ENCODE measurements at regions not wholly inside any gene's neighbourhood (a gene's known extent, or its start where the extent isn't known, plus 50 kb on each side); places are given as distances from the start of the nearest gene placed in this dataset.

- TF ChIP-seq ZSCAN23 (tag by site-specific recombination; IDR thresholded peaks at IDR 0.05) (no peak), ZNF624 (tag by site-specific recombination; IDR thresholded peaks at IDR 0.05) (no peak), ZBTB44 (tag by site-specific recombination; IDR thresholded peaks at IDR 0.05) (no peak)
Measured at GRCh38 chr20:12722091-12722490, 286.7 kb upstream of the SPTLC3 start (continued).

- Histone ChIP-seq H3K9me3 (ENCODE audit: control insufficient read depth, insufficient read depth, low read depth, low read length) (no peaks in the 10 kb centered on the region), H3K4me1 (ENCODE audit: control insufficient read depth, insufficient read depth, low read length) (no peaks in the 10 kb centered on the region), H3K36me3 (ENCODE audit: control insufficient read depth in 2 of 2, insufficient read depth in 1 of 2, low read length in 2 of 2) (no peaks in the 10 kb centered on the region), H3K4me3 (ENCODE audit: low read depth, low read length) (no peak overlapping the region), H3K27ac (ENCODE audit: extremely low read depth, low read depth, low read length) (no peak overlapping the region)
- no peak for TF ChIP-seq ZNF600 (tag by site-specific recombination; IDR thresholded peaks at IDR 0.05)
- TF ChIP-seq PATZ1 (tag by site-specific recombination; IDR thresholded peaks at IDR 0.05), result no peak
- TF ChIP-seq KLF16 (tag by site-specific recombination; IDR thresholded peaks at IDR 0.05), result no peak
- TF ChIP-seq ZNF18 (tag by site-specific recombination; IDR thresholded peaks at IDR 0.05), result no peak
- TF ChIP-seq ZFP41 (tag by site-specific recombination; IDR thresholded peaks at IDR 0.05; ENCODE audit: borderline replicate concordance), result no peak
- ChIA-PET CTCF (no interaction called here), POLR2A (no interaction called here)
Measured at GRCh38 chr20:12723811-12724210, 285.0 kb upstream of the SPTLC3 start.

- no peak overlapping the region for H3K27ac ChIP-seq (ENCODE audit: extremely low read depth, low read depth, low read length)
- CTCF ChIA-PET, result interaction anchor here (0.5 to 0.7 kb wide), 2 partner anchors 27 to 1380 kb away, joined by 3 to 4 read pairs; no protein-coding TSS in a partner anchor
- H3K36me3 ChIP-seq (ENCODE audit: control insufficient read depth in 2 of 2, insufficient read depth in 1 of 2, low read length in 2 of 2), result no peaks in the 10 kb centered on the region
- H3K4me1 ChIP-seq (ENCODE audit: control insufficient read depth, insufficient read depth, low read length), result no peaks in the 10 kb centered on the region
- no peak for TF ChIP-seq TCF7L2 (IDR thresholded peaks at IDR 0.05; ENCODE audit: borderline replicate concordance, low read depth, low read length)
- TF ChIP-seq ZNF37A (tag by site-specific recombination; IDR thresholded peaks at IDR 0.05), result no peak
- TF ChIP-seq, protein P1, sequence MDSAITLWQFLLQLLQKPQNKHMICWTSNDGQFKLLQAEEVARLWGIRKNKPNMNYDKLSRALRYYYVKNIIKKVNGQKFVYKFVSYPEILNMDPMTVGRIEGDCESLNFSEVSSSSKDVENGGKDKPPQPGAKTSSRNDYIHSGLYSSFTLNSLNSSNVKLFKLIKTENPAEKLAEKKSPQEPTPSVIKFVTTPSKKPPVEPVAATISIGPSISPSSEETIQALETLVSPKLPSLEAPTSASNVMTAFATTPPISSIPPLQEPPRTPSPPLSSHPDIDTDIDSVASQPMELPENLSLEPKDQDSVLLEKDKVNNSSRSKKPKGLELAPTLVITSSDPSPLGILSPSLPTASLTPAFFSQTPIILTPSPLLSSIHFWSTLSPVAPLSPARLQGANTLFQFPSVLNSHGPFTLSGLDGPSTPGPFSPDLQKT (IDR thresholded peaks at IDR 0.05; ENCODE audit: borderline replicate concordance, low read depth, low read length), result no peak
- TF ChIP-seq OSR2 (tag by site-specific recombination; IDR thresholded peaks at IDR 0.05), result no peak
- no peak for TF ChIP-seq ZNF132 (tag by site-specific recombination; IDR thresholded peaks at IDR 0.05; ENCODE audit: borderline replicate concordance)
- no peak for TF ChIP-seq ZNF677 (tag by site-specific recombination; IDR thresholded peaks at IDR 0.05)
- no peak for TF ChIP-seq ZNF747 (tag by site-specific recombination; IDR thresholded peaks at IDR 0.05)
- no peak for TF ChIP-seq ZNF114 (tag by site-specific recombination; IDR thresholded peaks at IDR 0.05)
- no peak for TF ChIP-seq ZNF214 (tag by site-specific recombination; IDR thresholded peaks at IDR 0.05; ENCODE audit: borderline replicate concordance)
- no peak for TF ChIP-seq YY1 (tag by site-specific recombination; IDR thresholded peaks at IDR 0.05)
- no peak for TF ChIP-seq ZNF701 (tag by site-specific recombination; IDR thresholded peaks at IDR 0.05)
- no peaks in the 10 kb centered on the region for H3K9me3 ChIP-seq (ENCODE audit: control insufficient read depth, insufficient read depth, low read depth, low read length)
- H3K4me3 ChIP-seq (ENCODE audit: low read depth, low read length), result no peak overlapping the region
- POLR2A ChIA-PET, result no interaction called here
Measured at GRCh38 chr20:12728782-12729181, 280.0 kb upstream of the SPTLC3 start.
